Uterus (tissue), 2 donors: ENCODE measurements at regions not wholly inside any gene's neighbourhood (a gene's known extent, or its start where the extent isn't known, plus 50 kb on each side); places are given as distances from the start of the nearest gene placed in this dataset.

Source experiments
- CTCF ChIP-seq, 4 experiments: fragments of 200-600 bp in 2 of 4; fragments of 450-650 bp in 2 of 4; sonication (generic) in 2 of 4; IDR thresholded peaks; one replicate each; pipeline ENCODE4 v1.5.1; 2016 to 2019; ENCODE audit warnings: antibody characterized with exemption in 4 of 4, mild to moderate bottlenecking in 2 of 4, moderate library complexity in 1 of 4
- POLR2A ChIP-seq, 2 donors: fragments of 450-650 bp; IDR thresholded peaks; one replicate each; pipeline ENCODE4 v1.6.1; 2016; ENCODE audit warnings: antibody characterized with exemption in 2 of 2, mild to moderate bottlenecking in 1 of 2, moderate library complexity in 1 of 2

- no peak for TF ChIP-seq CTCF (IDR thresholded peaks at IDR 0.05)
- TF ChIP-seq POLR2A (IDR thresholded peaks at IDR 0.05) = no peak
Measured at GRCh38 chr5:175243441-175243840, 200.5 kb downstream of the DRD1 start.
